ENCODE measurements at regions not wholly inside any gene's neighbourhood (a gene's known extent, or its start where the extent isn't known, plus 50 kb on each side); places are given as distances from the start of the nearest gene placed in this dataset.
"Not testable (repeated sequence)": the region's sequence is repeated elsewhere in the genome, so short reads cannot be mapped to it uniquely, and the experiment has no call there.

DNA sequence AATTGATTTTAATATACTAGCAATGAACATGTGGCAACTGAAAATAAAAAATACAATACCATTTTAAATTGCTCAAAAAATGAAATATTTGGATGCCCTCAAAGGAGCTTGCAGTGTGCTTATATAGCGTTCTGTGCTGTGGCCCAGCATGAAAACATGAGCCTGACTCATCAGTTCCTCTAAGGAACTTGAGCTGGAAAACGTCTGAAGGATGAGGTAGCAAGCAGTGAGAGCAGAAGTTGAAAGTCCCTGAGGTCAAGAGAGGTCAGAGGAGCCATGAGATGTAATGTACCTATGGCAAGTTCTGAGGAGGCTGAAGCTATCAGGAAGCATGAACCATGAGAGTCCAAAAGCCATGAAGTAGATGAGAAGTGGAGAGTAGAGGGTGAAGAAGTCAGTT is 59.7 kb downstream of the HMGB3 start:
- no peaks in the 10 kb centered on the region for H3K4me1 ChIP-seq (ENCODE audit: control insufficient read depth in 1 of 2, insufficient read depth in 1 of 2, low read depth in 1 of 2, low read length in 1 of 2)
- H3K4me3 ChIP-seq (ENCODE audit: low read depth in 1 of 2, low read length in 1 of 2), result no peak overlapping the region
- TF ChIP-seq, protein P1, sequence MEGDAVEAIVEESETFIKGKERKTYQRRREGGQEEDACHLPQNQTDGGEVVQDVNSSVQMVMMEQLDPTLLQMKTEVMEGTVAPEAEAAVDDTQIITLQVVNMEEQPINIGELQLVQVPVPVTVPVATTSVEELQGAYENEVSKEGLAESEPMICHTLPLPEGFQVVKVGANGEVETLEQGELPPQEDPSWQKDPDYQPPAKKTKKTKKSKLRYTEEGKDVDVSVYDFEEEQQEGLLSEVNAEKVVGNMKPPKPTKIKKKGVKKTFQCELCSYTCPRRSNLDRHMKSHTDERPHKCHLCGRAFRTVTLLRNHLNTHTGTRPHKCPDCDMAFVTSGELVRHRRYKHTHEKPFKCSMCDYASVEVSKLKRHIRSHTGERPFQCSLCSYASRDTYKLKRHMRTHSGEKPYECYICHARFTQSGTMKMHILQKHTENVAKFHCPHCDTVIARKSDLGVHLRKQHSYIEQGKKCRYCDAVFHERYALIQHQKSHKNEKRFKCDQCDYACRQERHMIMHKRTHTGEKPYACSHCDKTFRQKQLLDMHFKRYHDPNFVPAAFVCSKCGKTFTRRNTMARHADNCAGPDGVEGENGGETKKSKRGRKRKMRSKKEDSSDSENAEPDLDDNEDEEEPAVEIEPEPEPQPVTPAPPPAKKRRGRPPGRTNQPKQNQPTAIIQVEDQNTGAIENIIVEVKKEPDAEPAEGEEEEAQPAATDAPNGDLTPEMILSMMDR (IDR thresholded peaks at IDR 0.05), result no peak
- no peaks in the 10 kb centered on the region for H3K36me3 ChIP-seq
- H3K27me3 ChIP-seq, result no peaks in the 10 kb centered on the region
- H3K9me3 ChIP-seq, result no peaks in the 10 kb centered on the region
- no peak overlapping the region for H3K27ac ChIP-seq

DNA sequence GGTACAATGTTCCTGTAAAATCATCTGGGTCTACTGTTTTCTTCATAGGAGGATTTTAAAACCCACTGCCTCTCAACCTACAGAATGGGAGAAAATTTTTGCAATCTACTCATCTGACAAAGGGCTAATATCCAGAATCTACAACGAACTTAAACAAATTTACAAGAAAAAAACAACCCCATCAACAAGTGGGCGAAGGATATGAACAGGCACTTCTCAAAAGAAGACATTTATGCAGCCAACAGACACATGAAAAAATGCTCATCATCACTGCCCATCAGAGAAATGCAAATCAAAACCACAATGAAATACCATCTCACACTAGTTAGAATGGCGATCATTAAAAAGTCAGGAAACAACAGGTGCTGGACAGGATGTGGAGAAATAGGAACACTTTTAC is 83.2 kb downstream of the HMGB3 start:
- not testable (repeated sequence) for H3K9me3 ChIP-seq; H3K4me3 ChIP-seq (ENCODE audit: low read depth in 1 of 2, low read length in 1 of 2); H3K36me3 ChIP-seq; H3K27me3 ChIP-seq; H3K4me1 ChIP-seq (ENCODE audit: control insufficient read depth in 1 of 2, insufficient read depth in 1 of 2, low read depth in 1 of 2, low read length in 1 of 2); H3K27ac ChIP-seq

DNA sequence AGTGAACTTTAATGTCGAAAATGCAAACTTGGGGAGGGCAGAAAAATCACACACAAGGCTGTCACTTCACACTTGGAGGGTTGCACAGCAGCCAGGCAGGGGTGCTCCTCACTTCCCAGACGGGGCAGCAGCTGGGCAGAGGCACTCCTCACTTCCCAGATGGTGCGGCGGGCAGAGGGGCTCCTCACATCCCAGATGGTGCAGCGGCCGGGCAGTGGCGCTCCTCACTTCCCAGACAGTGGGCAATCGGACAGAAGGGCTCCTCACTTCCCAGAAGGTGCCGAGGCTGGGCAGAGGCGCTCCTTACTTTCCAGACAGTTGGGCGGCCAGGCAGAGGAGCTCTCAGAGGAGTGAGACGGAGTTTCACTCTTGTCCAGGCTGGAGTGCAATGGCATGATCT is 90.6 kb downstream of the HMGB3 start:
- TF ChIP-seq, protein P1 (IDR thresholded peaks at IDR 0.05), result no peak
- H3K36me3 ChIP-seq, result no peaks in the 10 kb centered on the region
- no peak overlapping the region for H3K27ac ChIP-seq
- no peak overlapping the region for H3K4me3 ChIP-seq (ENCODE audit: low read depth in 1 of 2, low read length in 1 of 2)
- H3K27me3 ChIP-seq, result no peaks in the 10 kb centered on the region
- no peaks in the 10 kb centered on the region for H3K4me1 ChIP-seq (ENCODE audit: control insufficient read depth in 1 of 2, insufficient read depth in 1 of 2, low read depth in 1 of 2, low read length in 1 of 2)
- no peaks in the 10 kb centered on the region for H3K9me3 ChIP-seq

DNA sequence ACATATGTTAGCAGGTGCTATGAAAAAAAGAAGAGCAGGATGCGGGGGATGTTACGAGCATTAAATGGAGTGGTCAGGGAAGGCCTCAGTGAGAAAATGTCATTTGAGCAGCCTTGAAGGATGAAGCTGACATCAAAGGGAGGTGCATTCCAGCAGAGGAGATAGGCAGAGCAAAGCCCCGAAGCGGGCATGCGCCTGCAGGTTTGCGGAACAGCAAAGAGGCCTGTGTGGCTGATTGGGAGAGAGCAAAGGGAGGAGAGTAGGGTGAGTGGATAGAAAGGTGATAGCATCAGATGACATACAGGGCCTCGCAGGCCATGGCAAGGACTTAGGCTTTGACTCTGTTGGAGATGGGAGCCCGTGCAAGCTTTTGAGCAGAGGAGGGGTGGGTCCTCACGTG is 95.4 kb upstream of the GPR50 start:
- Histone ChIP-seq H3K36me3 (no peaks in the 10 kb centered on the region), H3K4me1 (ENCODE audit: control insufficient read depth in 1 of 2, insufficient read depth in 1 of 2, low read depth in 1 of 2, low read length in 1 of 2) (no peaks in the 10 kb centered on the region), H3K27ac (no peak overlapping the region), H3K27me3 (peaks cover 15% of the 10 kb centered on the region), H3K4me3 (ENCODE audit: low read depth in 1 of 2, low read length in 1 of 2) (no peak overlapping the region), H3K9me3 (no peaks in the 10 kb centered on the region)
- TF ChIP-seq, protein P1 (IDR thresholded peaks at IDR 0.05), result no peak

DNA sequence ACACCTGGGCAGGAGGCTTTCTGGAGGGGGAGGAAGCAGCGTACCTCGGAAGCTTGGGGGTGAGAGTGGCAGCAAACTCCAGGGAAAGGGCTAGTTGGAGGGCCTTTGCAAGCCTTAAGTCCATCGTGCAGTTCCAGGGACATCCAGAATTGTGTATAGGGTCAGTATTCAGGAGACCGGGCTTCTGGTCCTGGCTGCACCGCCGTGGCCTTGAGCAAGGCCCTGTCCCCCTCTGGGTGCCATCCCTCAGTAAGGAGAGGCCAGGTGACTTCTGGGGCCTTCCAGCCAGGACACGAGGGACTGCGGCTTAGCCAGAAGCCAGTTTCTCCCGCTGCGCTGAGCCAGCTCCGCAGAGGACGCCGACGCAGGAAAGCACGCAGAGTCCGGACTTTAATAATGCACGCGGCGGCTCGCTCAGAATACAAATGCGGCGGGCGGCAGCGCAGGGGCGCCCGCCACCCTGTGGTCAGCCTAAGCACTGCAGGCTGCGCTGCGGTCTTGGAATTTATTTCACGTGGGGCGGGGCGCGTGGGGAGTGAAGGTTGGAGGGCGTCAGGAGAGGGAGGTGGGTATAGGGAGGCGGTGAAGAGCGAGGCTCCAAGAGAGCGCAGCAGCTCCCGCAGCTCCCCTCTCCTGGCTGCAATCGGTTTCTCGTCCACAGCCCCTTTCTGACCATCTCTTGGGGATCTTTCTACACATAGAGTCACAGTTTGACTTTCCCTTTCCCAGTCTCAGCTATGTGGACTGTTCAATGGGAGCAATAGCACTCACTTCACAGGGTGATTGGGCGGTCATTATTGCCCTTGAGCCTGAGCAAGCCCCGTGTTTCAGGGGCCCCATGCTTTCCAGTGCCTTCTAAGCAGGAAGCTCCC is 94.1 kb upstream of the GPR50 start:
- no peaks in the 10 kb centered on the region for H3K4me1 ChIP-seq (ENCODE audit: control insufficient read depth in 1 of 2, insufficient read depth in 1 of 2, low read depth in 1 of 2, low read length in 1 of 2)
- H3K4me3 ChIP-seq (ENCODE audit: low read depth in 1 of 2, low read length in 1 of 2), result no peak overlapping the region
- no peak overlapping the region for H3K27ac ChIP-seq
- TF ChIP-seq, protein P1 (IDR thresholded peaks at IDR 0.05), result peak; percentile 70
- no peaks in the 10 kb centered on the region for H3K36me3 ChIP-seq
- H3K27me3 ChIP-seq, result peaks cover 18% of the 10 kb centered on the region
- H3K9me3 ChIP-seq, result no peaks in the 10 kb centered on the region

DNA sequence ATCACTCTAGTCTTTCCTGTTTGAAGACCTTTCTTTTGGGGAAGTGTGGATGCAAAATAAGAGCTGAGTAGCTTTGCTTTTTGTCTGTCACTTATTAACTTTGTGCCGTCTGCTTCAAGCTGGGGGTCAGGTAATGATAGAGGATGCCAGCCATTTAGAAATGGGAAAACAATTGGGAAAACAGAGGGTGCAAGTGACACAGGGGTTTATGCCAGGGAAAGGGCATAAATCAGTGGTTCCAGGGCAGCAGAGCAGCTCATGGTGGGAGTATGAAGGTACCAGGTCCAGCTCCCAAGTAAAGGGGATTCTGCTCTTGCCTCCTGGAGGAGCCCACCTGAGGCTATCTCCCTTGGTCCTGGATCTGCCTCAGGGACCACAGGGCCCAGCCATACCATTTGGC is 91.9 kb upstream of the GPR50 start:
- Histone ChIP-seq H3K9me3 (no peaks in the 10 kb centered on the region), H3K4me1 (ENCODE audit: control insufficient read depth in 1 of 2, insufficient read depth in 1 of 2, low read depth in 1 of 2, low read length in 1 of 2) (no peaks in the 10 kb centered on the region), H3K4me3 (ENCODE audit: low read depth in 1 of 2, low read length in 1 of 2) (no peak overlapping the region), H3K27me3 (peaks cover 27% of the 10 kb centered on the region), H3K36me3 (no peaks in the 10 kb centered on the region), H3K27ac (no peak overlapping the region)
- TF ChIP-seq, protein P1 (IDR thresholded peaks at IDR 0.05), result no peak

Measured in neutrophil (primary cell).